Activated CD4-positive, alpha-beta T cell treated with anti-CD3 and anti-CD28 coated beads, Interleukin-2, amount 50 U/mL, for 1 hour (primary cell): ENCODE measurements at regions not wholly inside any gene's neighbourhood (a gene's known extent, or its start where the extent isn't known, plus 50 kb on each side); places are given as distances from the start of the nearest gene placed in this dataset.

Source experiments
- DNase-seq: peaks from one replicate; pipeline ENCODE4 v3.0.0-alpha.2; 2020

DNA sequence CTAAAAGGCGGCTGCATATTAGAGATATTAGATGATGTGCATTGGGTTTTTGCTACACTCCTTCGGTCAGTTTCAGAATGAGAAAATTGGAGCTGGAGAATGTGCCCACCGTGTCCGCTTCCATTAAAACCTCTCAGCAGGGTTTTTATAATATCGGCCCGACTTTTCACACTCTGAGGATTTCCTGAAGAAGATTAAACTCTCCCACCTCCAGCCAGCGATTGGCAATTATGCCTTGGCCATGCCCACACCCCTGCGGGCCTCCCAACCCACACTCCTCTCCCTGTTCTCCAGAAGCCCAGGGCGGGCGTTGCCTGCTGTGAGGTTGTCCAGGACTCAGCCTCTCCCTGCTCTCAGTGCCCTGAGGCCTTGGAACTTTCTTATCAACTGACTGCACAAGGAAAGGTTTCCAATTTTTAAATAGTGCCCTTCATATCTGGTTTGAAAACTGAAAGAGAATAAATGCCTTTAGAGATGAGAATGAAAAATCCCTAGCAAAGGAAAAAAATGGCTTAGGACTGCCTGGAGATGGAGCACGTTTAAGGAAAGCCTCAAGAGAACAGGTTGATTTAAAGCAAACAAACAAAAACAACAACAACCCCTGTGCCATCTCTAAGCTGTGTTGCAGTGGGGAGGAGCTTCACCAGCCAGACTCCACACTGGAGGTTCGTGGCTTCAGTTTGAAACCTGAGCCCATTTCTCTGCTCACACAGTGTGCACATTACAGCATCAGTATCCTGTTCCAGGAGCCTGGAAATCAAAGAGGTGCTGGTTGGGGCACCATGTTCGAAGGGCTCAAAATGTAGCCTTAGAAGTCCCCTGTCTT lies 292.9 kb downstream of the NSG2 start:
- no peak for DNase-seq

DNA sequence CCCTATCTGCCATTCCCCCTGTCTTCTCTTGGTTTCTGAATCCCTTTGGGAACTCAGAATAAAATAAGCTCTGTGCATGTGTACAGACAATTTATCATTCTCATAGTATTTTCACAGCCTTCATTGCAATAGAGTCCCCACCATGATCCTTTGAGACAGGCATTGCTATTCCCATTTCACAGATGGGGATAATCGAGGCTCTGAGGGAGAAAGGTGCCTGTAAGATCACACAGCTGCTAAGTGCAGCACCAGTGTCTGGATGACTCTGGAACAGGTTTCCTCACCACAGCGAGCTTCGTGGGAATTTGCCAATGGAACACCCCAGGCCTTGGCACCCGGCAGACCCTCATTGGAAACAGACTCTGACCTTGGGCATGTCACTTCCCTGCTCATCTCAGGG lies 293.6 kb downstream of the NSG2 start:
- no peak for DNase-seq

DNA sequence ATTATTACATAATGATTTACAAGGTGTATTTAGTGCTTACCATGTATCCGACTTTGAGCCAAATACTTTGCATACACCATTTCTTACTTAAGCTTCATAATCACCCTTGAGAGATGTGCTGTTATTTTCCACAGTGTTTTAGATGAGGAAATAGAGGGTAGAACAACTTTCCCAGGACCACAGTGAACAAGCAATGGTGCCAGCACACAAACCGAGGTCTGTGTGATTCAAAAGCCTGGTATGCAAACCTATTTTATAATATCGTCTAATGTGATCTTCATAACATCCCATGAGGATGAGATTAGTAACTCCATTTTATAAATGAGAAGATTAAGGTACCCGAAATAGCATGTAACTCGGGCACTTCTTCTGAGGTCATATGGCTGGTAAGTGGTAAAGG lies 294.7 kb downstream of the NSG2 start:
- DNase-seq, result no peak

DNA sequence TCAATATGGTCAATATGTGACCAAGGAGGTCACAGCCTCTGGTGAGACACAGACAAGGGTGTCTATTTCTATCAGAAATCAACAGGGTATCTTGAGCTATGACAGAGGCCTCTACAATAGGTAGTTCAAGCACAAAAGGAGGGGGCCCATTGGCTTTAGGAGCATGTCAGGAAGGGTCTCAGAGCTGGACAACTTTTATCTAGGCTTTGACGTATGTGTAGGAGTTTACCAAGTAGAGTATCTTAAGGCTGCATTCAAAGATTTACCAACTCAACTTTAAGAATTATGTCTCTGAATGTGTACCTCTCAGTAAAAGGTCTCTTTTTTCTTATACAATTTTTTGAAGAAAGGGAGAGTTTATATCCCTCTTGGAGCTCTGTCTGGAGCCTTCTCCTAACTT lies 297.2 kb downstream of the NSG2 start:
- no peak for DNase-seq

DNA sequence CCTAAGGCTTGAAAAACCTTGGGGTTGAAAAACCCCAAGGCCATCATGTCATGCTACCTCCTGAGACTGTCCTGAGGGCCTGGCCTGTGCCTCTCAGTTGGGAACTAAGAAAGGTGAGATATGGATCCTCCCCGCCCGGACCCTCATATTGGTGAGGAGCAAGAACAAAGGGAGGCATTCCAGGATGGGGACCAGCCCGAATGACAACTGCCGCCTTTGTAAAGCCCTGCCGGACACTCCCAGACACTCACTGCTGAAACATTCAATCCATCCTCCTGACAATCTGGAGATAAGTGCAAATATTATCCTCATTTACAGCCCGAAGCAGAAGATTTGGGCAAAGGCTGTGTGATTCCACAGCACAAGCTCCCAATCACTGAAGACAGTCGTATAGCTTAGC lies 298.3 kb downstream of the NSG2 start:
- DNase-seq, result no peak

DNA sequence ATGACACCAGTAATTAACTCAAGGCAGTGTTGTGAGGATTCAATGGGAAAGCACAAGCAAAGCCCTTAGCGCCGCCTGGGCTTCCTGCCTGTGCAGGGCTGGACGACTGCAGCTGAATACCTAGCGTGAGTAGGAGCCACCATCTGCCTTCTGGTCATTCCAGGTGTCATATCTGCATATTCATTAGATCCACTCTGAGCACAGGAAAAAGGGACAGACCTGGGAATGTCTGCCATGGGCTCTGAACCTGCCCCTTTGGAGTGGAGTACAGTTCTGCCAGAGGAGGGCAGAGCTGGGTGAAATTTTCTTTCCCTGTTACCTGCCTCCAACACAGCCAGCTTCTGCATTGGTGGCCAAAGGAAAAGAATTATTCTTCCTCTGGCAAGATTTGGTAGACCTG lies 298.8 kb downstream of the NSG2 start:
- DNase-seq, result no peak

DNA sequence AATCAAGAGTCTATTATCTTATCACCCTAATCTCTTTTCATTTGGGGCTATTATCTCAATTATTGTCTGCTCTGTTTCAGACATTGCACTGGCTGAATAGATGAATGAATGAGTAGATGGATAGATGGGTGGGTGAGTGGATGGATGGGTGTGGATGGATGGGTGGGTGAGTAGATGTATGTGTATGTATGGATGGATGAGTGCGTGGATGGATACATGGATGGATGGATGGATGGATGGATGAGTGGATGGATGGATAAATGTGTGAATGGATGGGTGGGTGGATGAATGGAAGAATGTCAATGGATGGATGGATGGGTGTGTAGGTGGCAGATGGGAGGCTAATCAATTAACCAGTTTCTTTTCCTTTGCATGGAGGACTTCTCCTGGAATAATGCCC lies 301.7 kb downstream of the NSG2 start:
- DNase-seq, result no peak

DNA sequence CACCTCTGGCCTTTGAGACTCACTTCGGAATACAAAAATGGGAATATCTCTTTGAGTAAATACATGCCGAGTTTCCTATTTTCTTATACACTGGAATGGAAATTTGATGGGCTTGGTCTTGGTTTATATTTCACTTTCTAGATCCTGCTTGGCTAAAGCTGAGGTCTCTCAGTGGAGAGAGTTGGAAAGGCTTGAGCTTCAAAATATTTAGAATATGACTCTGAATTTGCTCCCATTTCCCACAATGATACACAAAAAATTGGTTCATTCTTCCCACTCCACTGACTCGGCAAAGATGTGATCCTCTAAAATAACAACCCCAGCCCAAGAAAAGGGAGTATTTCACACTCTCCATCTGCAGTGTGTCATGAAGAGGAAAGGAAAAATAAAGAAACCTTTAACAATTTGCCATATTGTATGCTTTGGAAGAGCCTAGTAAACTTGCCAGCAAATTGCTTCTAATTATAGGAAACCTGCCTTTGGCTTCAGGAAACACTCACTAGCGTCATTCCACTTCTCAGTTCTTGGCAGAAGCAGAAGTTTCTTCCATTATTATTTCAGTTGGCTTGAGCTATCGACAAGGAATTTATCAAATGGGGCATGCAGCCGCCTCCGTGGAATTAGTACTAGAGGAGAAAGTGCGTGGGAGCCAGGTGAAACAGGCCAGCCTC lies 302.9 kb downstream of the NSG2 start:
- DNase-seq, result no peak

DNA sequence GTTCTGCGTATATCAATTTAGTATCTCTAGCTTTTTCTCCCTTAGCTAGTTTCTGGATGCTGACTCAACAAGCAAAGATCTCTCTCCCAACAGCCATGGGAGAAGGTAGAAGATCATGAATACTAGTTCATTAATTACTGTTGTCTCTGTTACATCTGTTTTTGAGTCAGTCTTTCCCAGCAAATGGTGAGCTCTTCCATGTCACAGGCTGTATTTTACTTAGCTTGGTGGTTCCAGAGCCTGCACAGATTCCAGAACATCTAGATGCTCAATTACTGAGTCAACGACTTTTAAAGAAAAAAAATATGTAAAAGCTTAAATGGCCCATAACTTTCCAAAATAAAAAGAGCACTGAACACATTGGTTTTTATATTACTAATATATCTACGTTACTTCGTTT lies 307.2 kb downstream of the NSG2 start:
- no peak for DNase-seq

DNA sequence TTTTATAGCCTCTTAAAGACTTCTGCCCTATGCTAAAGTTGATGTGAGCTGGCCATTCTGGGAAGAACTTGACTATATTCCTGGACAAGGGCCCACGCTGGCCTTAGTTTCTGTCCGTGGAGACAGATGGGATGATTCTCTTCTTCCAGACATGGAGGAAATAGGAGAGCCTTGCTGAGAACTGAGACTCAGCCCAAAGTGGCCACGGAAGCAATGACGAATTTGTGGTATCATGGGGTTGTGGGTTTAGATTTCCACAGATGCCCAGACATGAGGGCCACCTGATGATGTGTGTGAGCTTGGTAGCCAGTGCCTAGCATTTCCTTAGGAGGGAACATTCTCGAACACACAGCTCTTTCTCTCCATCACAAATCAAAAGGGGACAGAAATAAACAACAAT lies 309.1 kb downstream of the NSG2 start:
- DNase-seq, result no peak

DNA sequence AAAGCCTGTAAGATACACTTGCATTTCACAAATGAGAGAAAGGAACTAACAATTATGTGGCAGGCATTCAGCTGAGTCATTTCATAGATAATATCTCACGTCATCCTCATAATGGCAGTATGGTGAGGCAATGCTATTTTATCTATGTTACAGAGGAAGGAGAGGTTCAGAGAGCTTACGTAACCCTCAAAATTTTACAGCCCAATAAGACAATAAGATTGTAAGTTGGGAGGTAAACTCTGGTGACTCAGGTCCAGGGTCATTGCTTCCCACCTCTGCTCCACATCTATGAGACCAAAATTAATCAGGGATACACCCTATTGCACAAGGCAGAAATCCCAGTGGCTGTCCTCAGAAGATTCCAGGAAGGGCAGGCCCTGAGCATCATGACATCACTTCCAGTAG lies 309.7 kb downstream of the NSG2 start:
- DNase-seq, result no peak

DNA sequence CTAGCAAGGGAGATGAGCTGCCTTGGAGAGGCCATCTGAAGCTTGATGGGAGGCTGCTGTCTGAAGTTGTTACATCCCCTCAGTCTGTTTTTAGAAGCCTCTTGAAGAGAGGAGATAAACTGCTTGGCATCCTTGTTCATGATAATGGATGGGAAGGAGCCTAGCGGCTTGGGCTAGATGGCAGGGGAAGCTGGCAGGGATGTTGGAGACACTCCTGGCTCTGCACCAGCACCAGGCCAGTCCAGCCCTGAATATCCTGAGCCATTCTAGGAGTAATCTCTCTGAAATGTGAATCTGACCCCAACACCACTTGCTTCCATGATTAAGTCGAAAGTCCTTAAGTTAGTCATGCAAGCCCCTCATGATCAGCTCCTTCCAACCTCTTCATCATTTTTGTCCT lies 310.5 kb downstream of the NSG2 start:
- DNase-seq, result no peak

DNA sequence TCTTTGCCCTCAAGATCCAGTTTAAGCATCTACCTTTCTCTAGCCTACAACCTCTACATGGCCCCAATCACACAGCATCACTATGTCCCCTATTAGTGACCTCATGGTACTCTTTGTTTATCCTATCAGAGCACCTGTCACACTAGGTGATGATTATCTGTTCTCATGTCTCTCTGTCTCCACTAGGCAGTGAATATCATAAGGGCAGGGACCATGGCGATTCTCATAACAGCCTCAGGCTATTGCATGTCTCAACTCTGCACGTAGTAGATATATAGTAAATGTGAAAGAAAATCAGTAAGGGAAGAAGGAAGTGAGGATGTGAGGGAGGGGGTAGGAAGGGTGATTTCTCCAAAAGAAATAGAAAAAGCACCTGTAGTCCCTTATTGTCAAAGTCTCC lies 311.0 kb downstream of the NSG2 start:
- no peak for DNase-seq

DNA sequence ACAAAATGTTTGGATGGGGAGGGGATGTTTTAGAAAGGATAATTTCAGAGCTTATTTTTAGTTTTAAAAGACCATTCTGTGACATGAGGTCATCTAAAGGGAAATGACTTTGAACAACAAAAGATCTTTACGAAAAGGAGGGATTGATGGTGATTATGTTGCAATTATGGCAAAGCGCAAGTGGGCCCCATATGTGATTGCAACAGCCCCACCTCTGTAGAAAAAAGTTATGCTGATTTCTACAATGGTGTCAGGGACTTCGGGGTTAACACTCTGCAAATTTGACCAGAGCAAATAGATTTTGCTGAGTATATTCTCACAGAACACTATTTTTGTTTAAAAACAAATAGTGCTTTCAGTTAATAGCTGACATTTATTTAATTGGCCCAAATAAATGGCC lies 312.8 kb downstream of the NSG2 start:
- no peak for DNase-seq

DNA sequence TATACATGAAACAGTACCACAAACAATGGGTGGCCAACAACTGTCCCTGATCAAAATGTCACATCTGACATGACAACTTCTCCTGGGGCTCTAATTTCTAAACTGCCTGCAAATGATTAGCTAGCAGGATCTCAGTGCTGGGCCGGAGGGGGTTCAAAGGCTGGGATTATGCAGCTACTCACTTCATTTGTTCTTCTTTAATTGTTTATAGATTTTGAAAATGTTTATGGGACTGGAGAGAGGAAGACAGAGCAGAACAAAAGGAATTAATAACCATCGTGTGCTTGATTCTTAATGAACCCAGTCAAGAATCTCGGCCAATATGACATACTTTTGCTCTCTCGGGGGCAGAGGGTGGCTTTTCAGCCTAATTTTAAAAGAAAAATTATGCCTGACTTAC lies 313.6 kb downstream of the NSG2 start:
- no peak for DNase-seq

DNA sequence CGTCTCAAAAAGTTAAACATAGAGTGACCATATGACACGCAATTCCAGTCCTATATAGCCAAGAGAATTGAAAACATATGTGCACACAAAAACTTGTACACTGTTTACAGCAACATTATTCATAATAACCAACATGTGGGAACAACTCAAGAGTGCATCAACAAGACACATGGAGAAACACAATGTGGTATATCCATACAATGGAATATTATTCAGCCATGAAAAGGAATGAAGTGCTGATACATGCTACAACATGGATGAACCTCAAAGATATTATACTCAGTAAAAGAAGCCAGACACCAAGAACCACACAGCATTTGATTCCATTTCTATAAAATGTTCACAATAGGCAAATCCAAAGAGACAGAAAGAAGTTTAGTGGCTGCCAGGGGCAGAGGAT lies 317.0 kb downstream of the NSG2 start:
- DNase-seq, result no peak

DNA sequence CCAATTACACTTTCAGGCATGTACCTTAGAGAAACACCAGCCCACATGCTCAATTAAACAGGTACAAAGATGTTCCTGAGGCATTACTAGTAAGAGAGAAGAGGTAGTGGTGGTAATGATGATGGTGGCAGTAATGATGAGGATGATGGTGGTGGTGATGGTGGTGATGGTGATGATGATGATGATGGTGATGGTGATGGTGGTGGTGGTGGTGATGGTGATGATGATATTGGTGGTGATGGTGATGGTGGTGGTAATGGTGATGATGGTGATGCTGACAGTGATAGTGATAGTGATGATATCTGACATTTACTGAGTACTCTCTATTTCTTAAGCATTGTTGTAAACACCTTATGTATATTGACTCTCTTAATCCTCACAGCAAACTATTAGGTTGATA lies 318.4 kb downstream of the NSG2 start:
- no peak for DNase-seq

DNA sequence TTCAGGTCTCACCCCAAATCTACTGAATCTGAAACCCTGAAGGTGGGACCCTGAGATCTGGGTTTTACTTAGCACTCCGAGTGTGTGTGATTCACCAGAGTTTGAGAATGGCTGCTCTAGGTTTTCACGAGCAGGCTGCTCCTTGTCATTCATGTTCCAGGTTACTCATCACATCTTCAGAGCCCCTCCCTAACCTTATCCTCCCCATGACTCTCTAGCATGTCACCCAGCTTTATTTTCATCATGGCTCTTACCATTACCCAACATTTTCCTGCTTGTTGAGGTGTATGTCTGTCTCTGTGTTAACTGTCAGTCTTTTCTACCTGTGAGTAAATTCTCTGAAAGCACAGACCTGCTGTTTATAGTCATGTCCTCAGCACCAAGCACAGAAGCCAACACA lies 319.2 kb downstream of the NSG2 start:
- DNase-seq, result no peak

DNA sequence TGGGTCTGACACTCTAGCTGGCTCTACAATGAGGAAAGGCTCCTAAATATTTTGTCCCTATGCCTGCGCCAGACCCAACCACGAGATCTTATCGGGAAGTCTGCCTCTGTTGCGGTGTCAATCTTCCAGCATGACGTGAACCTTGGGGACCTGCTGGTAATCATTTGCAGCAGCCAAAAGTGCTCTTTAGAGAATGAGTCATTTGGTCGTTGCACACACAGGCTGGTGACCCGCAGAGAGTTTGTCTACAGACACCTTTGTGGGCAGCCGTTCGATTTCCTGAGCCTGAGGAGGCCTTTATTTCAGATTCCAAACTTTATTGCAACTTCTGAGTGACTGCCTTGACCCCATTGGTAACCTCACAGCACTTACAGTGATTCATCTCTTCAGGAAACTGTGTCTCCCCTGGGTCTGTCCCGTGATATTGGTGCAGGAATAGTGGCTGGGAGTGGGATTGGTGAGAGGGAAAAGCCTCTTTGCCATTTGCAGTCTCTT lies 326.1 kb downstream of the NSG2 start:
- DNase-seq, result no peak

DNA sequence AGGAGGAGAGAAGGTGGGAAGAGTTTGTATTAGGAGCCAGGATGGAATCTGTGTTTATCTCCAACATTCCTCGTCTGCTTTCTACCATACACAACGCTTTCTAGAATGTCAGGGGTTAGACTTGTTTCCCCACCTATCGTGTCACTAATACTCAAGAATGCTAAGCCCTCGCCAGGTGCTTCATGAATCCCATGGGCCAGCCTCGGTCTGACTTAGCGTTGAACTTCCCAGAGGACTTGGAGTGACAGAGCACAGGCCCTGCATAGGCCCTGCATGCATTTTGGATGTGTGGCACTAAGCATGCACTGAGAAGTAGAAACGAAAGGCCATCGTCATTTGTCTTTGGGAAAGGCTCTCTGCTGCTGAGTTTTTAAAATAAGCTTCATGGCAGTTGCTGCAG lies 328.7 kb downstream of the NSG2 start:
- DNase-seq, result no peak

DNA sequence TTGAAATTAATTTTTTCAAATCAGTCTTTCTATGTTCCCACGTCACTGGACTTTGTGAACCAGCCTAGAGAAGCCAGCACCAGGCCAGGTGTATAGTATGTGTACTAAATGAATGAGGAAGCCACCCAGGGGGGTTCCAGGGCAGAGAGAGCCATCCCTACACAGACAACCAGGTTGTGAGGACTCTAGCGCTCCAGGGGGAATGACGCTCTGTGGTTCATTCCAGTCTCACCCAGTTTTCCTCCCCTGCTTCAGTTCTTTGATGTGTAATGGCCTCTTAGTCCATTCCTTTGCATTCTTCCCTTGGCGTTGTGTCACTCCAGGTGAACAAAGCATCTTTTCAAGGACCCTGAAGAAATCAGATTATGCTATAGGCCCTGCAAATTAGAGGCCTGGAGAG lies 330.6 kb downstream of the NSG2 start:
- DNase-seq, result no peak

DNA sequence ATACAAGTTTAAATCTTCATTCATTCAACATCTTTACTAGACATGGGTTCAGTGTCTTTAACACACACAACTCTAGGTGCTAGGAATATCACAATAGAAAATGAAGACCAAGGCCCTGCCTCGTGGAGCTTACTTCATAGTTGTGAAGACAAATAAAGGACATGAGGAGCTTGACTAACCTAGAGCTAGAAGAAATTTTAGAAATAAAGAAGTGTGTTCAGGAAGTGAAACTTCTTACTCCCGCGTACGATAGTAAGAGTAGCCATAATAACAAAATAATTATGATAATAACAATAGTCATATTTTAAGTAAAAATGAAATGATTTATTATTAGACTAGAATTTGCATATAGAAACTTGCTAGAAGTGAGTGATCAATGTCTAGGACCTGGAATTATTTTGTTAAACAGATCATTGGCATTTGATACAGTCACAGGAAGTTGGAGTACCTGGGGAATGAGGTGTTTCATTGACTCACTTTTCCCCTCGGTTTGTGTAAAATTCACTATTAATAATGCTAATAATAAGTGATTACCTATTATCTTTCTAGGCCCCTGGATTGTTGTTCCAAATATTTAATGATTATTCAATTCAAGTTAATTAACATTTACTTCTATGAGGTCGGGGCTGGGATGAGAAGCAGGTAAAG lies 331.3 kb downstream of the NSG2 start:
- no peak for DNase-seq

DNA sequence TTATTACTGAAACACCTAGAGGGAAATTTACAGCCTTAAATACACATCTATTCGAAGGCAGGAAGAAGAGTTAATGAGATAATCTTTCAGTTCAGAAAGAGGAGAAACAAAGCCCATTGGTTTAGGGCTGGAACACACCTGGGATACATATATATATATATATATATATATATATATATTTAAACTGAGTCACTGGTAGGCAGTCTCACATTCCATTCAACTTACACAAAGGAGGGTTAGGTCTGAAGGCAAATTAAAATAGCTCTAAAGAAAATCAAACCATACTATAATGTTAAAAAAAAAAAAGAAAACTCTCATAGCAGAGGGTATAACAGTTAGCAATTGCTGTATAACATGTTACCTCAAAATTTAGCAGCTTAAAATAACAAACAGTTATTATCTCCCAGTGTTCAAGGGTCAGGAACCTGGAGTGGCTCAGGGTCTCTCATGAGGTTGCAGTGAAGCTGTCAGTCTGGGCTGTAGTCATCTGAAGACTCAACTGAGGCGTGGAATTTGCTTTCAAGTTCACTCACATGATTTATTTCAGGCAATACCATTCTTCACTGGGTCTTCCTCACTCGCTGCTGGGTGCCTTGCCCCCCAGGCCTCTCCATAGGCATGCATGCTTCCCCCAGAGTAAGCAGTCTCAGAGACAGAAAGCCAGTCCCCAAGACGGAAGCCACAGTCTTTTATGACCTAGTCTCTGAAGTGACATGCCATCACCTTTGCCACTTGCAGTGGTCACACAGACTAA lies 332.8 kb downstream of the NSG2 start:
- no peak for DNase-seq
